ENCODE measurements at regions not wholly inside any gene's neighbourhood (a gene's known extent, or its start where the extent isn't known, plus 50 kb on each side); places are given as distances from the start of the nearest gene placed in this dataset.

- no peak for TF ChIP-seq CTCF (IDR thresholded peaks at IDR 0.05)
- TF ChIP-seq POLR2A (IDR thresholded peaks at IDR 0.05), result no peak
Observed at GRCh38 chr5:56522169-56522568, 289.0 kb upstream of the ANKRD55 start.

Measured in right lobe of liver (tissue), 4 donors.